Mucosa of rectum (tissue), 2 donors: ENCODE measurements at regions not wholly inside any gene's neighbourhood (a gene's known extent, or its start where the extent isn't known, plus 50 kb on each side); places are given as distances from the start of the nearest gene placed in this dataset.
"Not testable (repeated sequence)": the region's sequence is repeated elsewhere in the genome, so short reads cannot be mapped to it uniquely, and the experiment has no call there.

Experiments used
- H3K27ac ChIP-seq, 2 donors: one replicate each; pipeline ENCODE4 v1.7.0; 2013; ENCODE audit warnings: inconsistent platforms in 2 of 2, low read depth in 2 of 2, low read length in 2 of 2
- H3K27me3 ChIP-seq, 2 donors: one replicate each; pipeline ENCODE4 v1.7.0; 2013; ENCODE audit warnings: low read length in 2 of 2; ENCODE audit not compliant: control insufficient read depth in 2 of 2, insufficient read depth in 2 of 2
- H3K36me3 ChIP-seq, 2 donors: one replicate each; pipeline ENCODE4 v1.7.0; 2013; ENCODE audit warnings: low read length in 2 of 2; ENCODE audit not compliant: control insufficient read depth in 2 of 2, insufficient read depth in 2 of 2
- H3K4me1 ChIP-seq, 2 donors: one replicate each; pipeline ENCODE4 v1.7.0; 2013; ENCODE audit warnings: low read length in 2 of 2, mild to moderate bottlenecking in 1 of 2; ENCODE audit not compliant: control insufficient read depth in 2 of 2, insufficient read depth in 2 of 2
- H3K4me3 ChIP-seq, 2 donors: one replicate each; pipeline ENCODE4 v1.7.0; 2013; ENCODE audit warnings: low read length in 2 of 2
- H3K9ac ChIP-seq, 2 donors: one replicate each; pipeline ENCODE4 v1.7.0; 2013; ENCODE audit warnings: low read length in 2 of 2, low read depth in 1 of 2, mild to moderate bottlenecking in 1 of 2
- H3K9me3 ChIP-seq, 2 donors: one replicate each; pipeline ENCODE4 v1.7.0; 2013; ENCODE audit warnings: low read length in 2 of 2; ENCODE audit not compliant: control insufficient read depth in 2 of 2
- donor health status: healthy.
- donor health status: Normal muscosa, but diverticular disease.

- H3K9ac ChIP-seq, H3K36me3 ChIP-seq, H3K9me3 ChIP-seq, H3K27ac ChIP-seq, H3K4me1 ChIP-seq, H3K4me3 ChIP-seq, H3K27me3 ChIP-seq: not testable (repeated sequence)
These were observed 100.3 kb upstream of the SALL3 start for GRCh38 chr18:78879072-78879883.

- Histone ChIP-seq H3K9me3 (no peaks in the 10 kb centered on the region), H3K9ac (no peak overlapping the region), H3K27ac (no peak overlapping the region)
These were observed 97.0 kb upstream of the SALL3 start for GRCh38 chr18:78882585-78882984.

GRCh38 chr18:78883501-78883900, 96.1 kb upstream of the SALL3 start:
- H3K36me3 ChIP-seq: no peaks in the 10 kb centered on the region
- no peaks in the 10 kb centered on the region for H3K4me1 ChIP-seq
- H3K27me3 ChIP-seq: no peaks in the 10 kb centered on the region
- H3K9me3 ChIP-seq: no peaks in the 10 kb centered on the region
- no peak overlapping the region for H3K9ac ChIP-seq
- H3K4me3 ChIP-seq: no peak overlapping the region
- no peak overlapping the region for H3K27ac ChIP-seq

More at GRCh38 chr18:78882585-78882984, 97.0 kb upstream of the SALL3 start:
- Histone ChIP-seq H3K27me3 (no peaks in the 10 kb centered on the region), H3K4me1 (no peaks in the 10 kb centered on the region), H3K36me3 (no peaks in the 10 kb centered on the region), H3K4me3 (no peak overlapping the region)

- Histone ChIP-seq H3K4me1 (no peaks in the 10 kb centered on the region), H3K9ac (no peak overlapping the region), H3K36me3 (no peaks in the 10 kb centered on the region), H3K27me3 (no peaks in the 10 kb centered on the region), H3K4me3 (no peak overlapping the region), H3K9me3 (peaks cover 0 to 5% of the 10 kb centered on the region in 2 donors), H3K27ac (no peak overlapping the region)
These were observed 95.1 kb upstream of the SALL3 start for GRCh38 chr18:78884502-78884901.

- H3K27me3 ChIP-seq: no peaks in the 10 kb centered on the region
- no peak overlapping the region for H3K27ac ChIP-seq
- peaks cover 0 to 5% of the 10 kb centered on the region in 2 donors for H3K9me3 ChIP-seq
- no peaks in the 10 kb centered on the region for H3K4me1 ChIP-seq
- H3K9ac ChIP-seq: no peak overlapping the region
- H3K4me3 ChIP-seq: no peak overlapping the region
- H3K36me3 ChIP-seq: no peaks in the 10 kb centered on the region
These were observed 90.4 kb upstream of the SALL3 start for GRCh38 chr18:78889250-78889649.

- no peaks in the 10 kb centered on the region for H3K27me3 ChIP-seq
- H3K9ac ChIP-seq: no peak overlapping the region
- H3K4me3 ChIP-seq: no peak overlapping the region
- no peaks in the 10 kb centered on the region for H3K36me3 ChIP-seq
- no peaks in the 10 kb centered on the region for H3K4me1 ChIP-seq
- no peak overlapping the region for H3K27ac ChIP-seq
- H3K9me3 ChIP-seq: peaks cover 0 to 5% of the 10 kb centered on the region in 2 donors
These were observed 89.2 kb upstream of the SALL3 start for GRCh38 chr18:78890388-78890787.

GRCh38 chr18:78891185-78891762, 88.3 kb upstream of the SALL3 start:
- H3K4me1 ChIP-seq: no peaks in the 10 kb centered on the region
- no peaks in the 10 kb centered on the region for H3K36me3 ChIP-seq
- no peak overlapping the region for H3K4me3 ChIP-seq
- H3K9ac ChIP-seq: no peak overlapping the region
- peaks cover 0 to 5% of the 10 kb centered on the region in 2 donors for H3K9me3 ChIP-seq
- H3K27me3 ChIP-seq: no peaks in the 10 kb centered on the region
- H3K27ac ChIP-seq: no peak overlapping the region

GRCh38 chr18:78892177-78892576, 87.4 kb upstream of the SALL3 start:
- Histone ChIP-seq H3K27me3 (no peaks in the 10 kb centered on the region), H3K4me1 (no peaks in the 10 kb centered on the region), H3K27ac (no peak overlapping the region), H3K36me3 (no peaks in the 10 kb centered on the region), H3K9ac (no peak overlapping the region), H3K9me3 (peaks cover 0 to 5% of the 10 kb centered on the region in 2 donors), H3K4me3 (no peak overlapping the region)

GRCh38 chr18:78892721-78893120, 86.9 kb upstream of the SALL3 start:
- H3K4me3 ChIP-seq: no peak overlapping the region
- no peaks in the 10 kb centered on the region for H3K4me1 ChIP-seq
- no peaks in the 10 kb centered on the region for H3K36me3 ChIP-seq
- no peak overlapping the region for H3K9ac ChIP-seq
- H3K27ac ChIP-seq: no peak overlapping the region
- peaks cover 0 to 5% of the 10 kb centered on the region in 2 donors for H3K9me3 ChIP-seq
- H3K27me3 ChIP-seq: no peaks in the 10 kb centered on the region

GRCh38 chr18:78893281-78894032, 86.2 kb upstream of the SALL3 start:
- H3K27me3 ChIP-seq: no peaks in the 10 kb centered on the region
- H3K9me3 ChIP-seq: peaks cover 0 to 5% of the 10 kb centered on the region in 2 donors
- no peak overlapping the region for H3K9ac ChIP-seq

More at GRCh38 chr18:78893281-78894032, 86.2 kb upstream of the SALL3 start:
- Histone ChIP-seq H3K27ac (no peak overlapping the region), H3K36me3 (no peaks in the 10 kb centered on the region), H3K4me1 (no peaks in the 10 kb centered on the region), H3K4me3 (no peak overlapping the region)
